ENCODE measurements at regions not wholly inside any gene's neighbourhood (a gene's known extent, or its start where the extent isn't known, plus 50 kb on each side); places are given as distances from the start of the nearest gene placed in this dataset.
"Not testable (repeated sequence)": the region's sequence is repeated elsewhere in the genome, so short reads cannot be mapped to it uniquely, and the experiment has no call there.

DNA sequence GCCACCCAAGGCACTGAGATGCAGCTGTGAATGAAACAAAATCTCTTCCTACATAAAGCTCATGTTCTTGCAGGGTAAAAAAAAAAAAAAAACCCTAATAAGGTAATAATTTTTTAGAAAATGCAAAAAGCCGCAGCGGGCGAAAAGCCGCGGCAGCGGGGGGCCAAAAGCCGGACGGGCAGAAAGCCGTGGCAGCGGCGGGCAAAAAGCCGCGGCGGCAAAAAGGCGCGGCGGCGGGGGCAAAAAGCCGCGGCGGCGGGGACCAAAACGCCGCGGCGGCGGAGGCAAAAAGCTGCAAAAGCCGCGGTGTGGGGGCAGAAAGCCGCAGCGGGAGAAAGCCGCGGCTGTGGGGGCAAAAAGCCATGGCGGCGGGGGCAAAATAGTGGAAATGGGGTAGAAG lies 198.9 kb downstream of the ZNF92 start:
- TF ChIP-seq, protein P1, sequence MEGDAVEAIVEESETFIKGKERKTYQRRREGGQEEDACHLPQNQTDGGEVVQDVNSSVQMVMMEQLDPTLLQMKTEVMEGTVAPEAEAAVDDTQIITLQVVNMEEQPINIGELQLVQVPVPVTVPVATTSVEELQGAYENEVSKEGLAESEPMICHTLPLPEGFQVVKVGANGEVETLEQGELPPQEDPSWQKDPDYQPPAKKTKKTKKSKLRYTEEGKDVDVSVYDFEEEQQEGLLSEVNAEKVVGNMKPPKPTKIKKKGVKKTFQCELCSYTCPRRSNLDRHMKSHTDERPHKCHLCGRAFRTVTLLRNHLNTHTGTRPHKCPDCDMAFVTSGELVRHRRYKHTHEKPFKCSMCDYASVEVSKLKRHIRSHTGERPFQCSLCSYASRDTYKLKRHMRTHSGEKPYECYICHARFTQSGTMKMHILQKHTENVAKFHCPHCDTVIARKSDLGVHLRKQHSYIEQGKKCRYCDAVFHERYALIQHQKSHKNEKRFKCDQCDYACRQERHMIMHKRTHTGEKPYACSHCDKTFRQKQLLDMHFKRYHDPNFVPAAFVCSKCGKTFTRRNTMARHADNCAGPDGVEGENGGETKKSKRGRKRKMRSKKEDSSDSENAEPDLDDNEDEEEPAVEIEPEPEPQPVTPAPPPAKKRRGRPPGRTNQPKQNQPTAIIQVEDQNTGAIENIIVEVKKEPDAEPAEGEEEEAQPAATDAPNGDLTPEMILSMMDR (IDR thresholded peaks at IDR 0.05; ENCODE audit: insufficient read depth, low read depth, low read length), result not testable (repeated sequence)
- not testable (repeated sequence) for TF ChIP-seq EZH2 (IDR thresholded peaks at IDR 0.05; ENCODE audit: insufficient read depth, low read length)
